SK-N-SH (cell line): ENCODE measurements at regions not wholly inside any gene's neighbourhood (a gene's known extent, or its start where the extent isn't known, plus 50 kb on each side); places are given as distances from the start of the nearest gene placed in this dataset.
A peak's percentile ranks its signal among the peaks of the same experiment; 100 is the strongest.

ENCODE experiments used
- CTCF ChIA-PET: fragments of 300-600, 350-600 bp; formaldehyde crosslinking; extraction: SDS; loops from one replicate; lab custom pipeline; 2021; lab: Yijun Ruan, JAX
- POLR2A ChIA-PET: fragments of 350-600 bp; sonication (Branson Sonifier 250); formaldehyde crosslinking; extraction: SDS; loops from one replicate; lab custom pipeline; 2020; ENCODE audit warnings: antibody characterized with exemption, inconsistent platforms; lab: Yijun Ruan, JAX
- DNase-seq: peaks from one replicate; pipeline ENCODE4 v3.0.0; 2012
- H2AFZ ChIP-seq: fragments of 200-600 bp; sonication (generic); 2 replicates; pipeline ENCODE4 v1.8.1; 2016; ENCODE audit warnings: antibody characterized with exemption, mild to moderate bottlenecking, low read depth
- H3F3A ChIP-seq: fragments of 200-600 bp; sonication (generic); replicated peaks from 2 replicates; pipeline ENCODE3; 2016; ENCODE audit warnings: antibody characterized with exemption, mild to moderate bottlenecking; ENCODE audit not compliant: insufficient read depth
- H3K27ac ChIP-seq, 2 experiments: fragments of 200-500 bp in 1 of 2; fragments of 200-600 bp in 1 of 2; sonication (Bioruptor generic) in 1 of 2; sonication (generic), shearing (Covaris generic) in 1 of 2; 2 replicates each; pipeline versions ENCODE4 v1.5.1 to v1.6.1; 2014 to 2016; ENCODE audit warnings: low read depth in 2 of 2, inconsistent platforms in 1 of 2, low read length in 1 of 2, mild to moderate bottlenecking in 1 of 2, mixed read lengths in 1 of 2
- H3K27me3 ChIP-seq: fragments of 200-600 bp; sonication (generic), shearing (Covaris generic); 2 replicates; pipeline ENCODE4 v1.6.1; 2016; ENCODE audit warnings: mixed run types; ENCODE audit not compliant: insufficient read depth
- H3K36me3 ChIP-seq, 2 experiments: fragments of 200-500 bp in 1 of 2; fragments of 200-600 bp in 1 of 2; sonication (Bioruptor generic) in 1 of 2; sonication (generic) in 1 of 2; replicated peaks in 1 of 2; 2 replicates each; pipeline versions ENCODE3 to v1.5.1; 2014 to 2016; ENCODE audit warnings: low read length in 1 of 2, mild to moderate bottlenecking in 1 of 2; ENCODE audit not compliant: insufficient read depth in 2 of 2, control insufficient read depth in 1 of 2
- H3K4me1 ChIP-seq, 2 experiments: fragments of 200-500 bp in 1 of 2; fragments of 200-600 bp in 1 of 2; sonication (Bioruptor generic) in 1 of 2; sonication (generic), shearing (Covaris generic) in 1 of 2; 2 replicates each; pipeline versions ENCODE4 v1.5.1 to v1.6.1; 2014 to 2016; ENCODE audit warnings: low read depth in 1 of 2, low read length in 1 of 2, mixed run types in 1 of 2; ENCODE audit not compliant: insufficient read depth in 2 of 2, control insufficient read depth in 1 of 2
- H3K4me2 ChIP-seq: fragments of 200-600 bp; sonication (generic), shearing (Covaris generic); 2 replicates; pipeline ENCODE4 v1.6.1; 2017; ENCODE audit warnings: mixed run types
- H3K4me3 ChIP-seq, 2 experiments: fragments of 200-500 bp in 1 of 2; fragments of 200-600 bp in 1 of 2; sonication (Bioruptor generic) in 1 of 2; sonication (generic), shearing (Covaris generic) in 1 of 2; 2 replicates each; pipeline versions ENCODE4 v1.5.1 to v1.8.1; 2014 to 2016; ENCODE audit warnings: low read depth in 2 of 2, inconsistent platforms in 1 of 2, low read length in 1 of 2, mild to moderate bottlenecking in 1 of 2, mixed read lengths in 1 of 2, moderate library complexity in 1 of 2
- H3K79me2 ChIP-seq: fragments of 200-600 bp; sonication (generic); 2 replicates; pipeline ENCODE4 v1.8.1; 2017; ENCODE audit warnings: mild to moderate bottlenecking; ENCODE audit not compliant: insufficient read depth
- H3K9ac ChIP-seq: fragments of 200-600 bp; sonication (generic); 2 replicates; pipeline ENCODE4 v1.6.1; 2017; ENCODE audit warnings: mixed run types
- H3K9me2 ChIP-seq: fragments of 200-600 bp; sonication (generic); 2 replicates; pipeline ENCODE4 v1.6.1; 2017; ENCODE audit warnings: mixed run types
- H3K9me3 ChIP-seq: fragments of 200-600 bp; sonication (generic); 2 replicates; pipeline ENCODE4 v1.6.1; 2017; ENCODE audit warnings: mixed run types, mild to moderate bottlenecking, moderate library complexity
- H4K20me1 ChIP-seq: fragments of 200-600 bp; sonication (generic); 2 replicates; pipeline ENCODE4 v1.6.1; 2017; ENCODE audit warnings: mild to moderate bottlenecking, mixed run types; ENCODE audit not compliant: insufficient read depth
- ELF1 ChIP-seq: IDR thresholded peaks from 2 replicates; pipeline ENCODE4 v1.4.0; 2012
- EP300 ChIP-seq, 2 experiments: IDR thresholded peaks; 2 replicates each; pipeline versions ENCODE4 v1.4.0 to v1.6.1; 2012; ENCODE audit warnings: borderline replicate concordance in 1 of 2, low read depth in 1 of 2, low read length in 1 of 2
- EZH2phosphoT487 ChIP-seq: fragments of 200-600 bp; sonication (generic); IDR thresholded peaks from 2 replicates; pipeline ENCODE4 v1.6.1; 2017; ENCODE audit warnings: low read depth, mixed run types, mild to moderate bottlenecking, antibody characterized with exemption, moderate library complexity, borderline replicate concordance
- FOSL2 ChIP-seq: IDR thresholded peaks from 2 replicates; pipeline ENCODE4 v1.4.0; 2012; ENCODE audit warnings: low read depth, mild to moderate bottlenecking, moderate library complexity, borderline replicate concordance
- FOXJ3 ChIP-seq: sonication (generic); formaldehyde crosslinking; IDR thresholded peaks from 2 replicates; pipeline ENCODE4 v1.5.1; 2020; ENCODE audit warnings: mild to moderate bottlenecking, missing genetic modification reagents
- FOXM1 ChIP-seq: IDR thresholded peaks from 2 replicates; pipeline ENCODE4 v1.4.0; 2012; ENCODE audit warnings: low read depth, mild to moderate bottlenecking
- GATA2 ChIP-seq: sonication (generic); formaldehyde crosslinking; IDR thresholded peaks from 2 replicates; pipeline ENCODE4 v1.5.0; 2020; ENCODE audit warnings: mild to moderate bottlenecking, missing genetic modification reagents
- IRF3 ChIP-seq: fragments of 150-350 bp; IDR thresholded peaks from 2 replicates; pipeline ENCODE4 v1.6.1; 2016; ENCODE audit warnings: mild to moderate bottlenecking, low read depth, low read length
- JUND ChIP-seq: IDR thresholded peaks from 2 replicates; pipeline ENCODE4 v1.4.0; 2012
- MEF2A ChIP-seq: IDR thresholded peaks from 2 replicates; pipeline ENCODE4 v1.4.0; 2012; ENCODE audit warnings: low read depth, borderline replicate concordance
- NFIC ChIP-seq: IDR thresholded peaks from 2 replicates; pipeline ENCODE4 v1.4.0; 2012; ENCODE audit warnings: borderline replicate concordance
- POLR2AphosphoS5 ChIP-seq: IDR thresholded peaks from 2 replicates; pipeline ENCODE4 v1.6.1; 2012; ENCODE audit warnings: low read depth, low read length
- RAD21 ChIP-seq: IDR thresholded peaks from 2 replicates; pipeline ENCODE4 v1.6.1; 2012; ENCODE audit warnings: mild to moderate bottlenecking, low read length
- RXRA ChIP-seq: IDR thresholded peaks from 2 replicates; pipeline ENCODE4 v1.4.0; 2012; ENCODE audit warnings: low read depth, mild to moderate bottlenecking, borderline replicate concordance
- SMC3 ChIP-seq: IDR thresholded peaks from 2 replicates; pipeline ENCODE4 v1.6.1; 2012; ENCODE audit warnings: low read depth, low read length, improper control_type of control experiment
- USF1 ChIP-seq: IDR thresholded peaks from 2 replicates; pipeline ENCODE4 v1.4.0; 2012; ENCODE audit warnings: low read depth, borderline replicate concordance
- WGBS: methylation state at CpG from one replicate; pipeline ENCODE4 v1.1.6; 2017; ENCODE audit warnings: low lambda C conversion rate; 5-methylcytosine and 5-hydroxymethylcytosine counted together
- TF ChIP-seq, protein P1 (sequence below): IDR thresholded peaks from 2 replicates; pipeline ENCODE4 v1.4.0; 2012; ENCODE audit warnings: low read depth, borderline replicate concordance
- TF ChIP-seq, protein P2 (sequence below): IDR thresholded peaks from 2 replicates; pipeline ENCODE4 v1.6.1; 2012; ENCODE audit warnings: mild to moderate bottlenecking, low read depth, low read length, moderate library complexity

DNA sequence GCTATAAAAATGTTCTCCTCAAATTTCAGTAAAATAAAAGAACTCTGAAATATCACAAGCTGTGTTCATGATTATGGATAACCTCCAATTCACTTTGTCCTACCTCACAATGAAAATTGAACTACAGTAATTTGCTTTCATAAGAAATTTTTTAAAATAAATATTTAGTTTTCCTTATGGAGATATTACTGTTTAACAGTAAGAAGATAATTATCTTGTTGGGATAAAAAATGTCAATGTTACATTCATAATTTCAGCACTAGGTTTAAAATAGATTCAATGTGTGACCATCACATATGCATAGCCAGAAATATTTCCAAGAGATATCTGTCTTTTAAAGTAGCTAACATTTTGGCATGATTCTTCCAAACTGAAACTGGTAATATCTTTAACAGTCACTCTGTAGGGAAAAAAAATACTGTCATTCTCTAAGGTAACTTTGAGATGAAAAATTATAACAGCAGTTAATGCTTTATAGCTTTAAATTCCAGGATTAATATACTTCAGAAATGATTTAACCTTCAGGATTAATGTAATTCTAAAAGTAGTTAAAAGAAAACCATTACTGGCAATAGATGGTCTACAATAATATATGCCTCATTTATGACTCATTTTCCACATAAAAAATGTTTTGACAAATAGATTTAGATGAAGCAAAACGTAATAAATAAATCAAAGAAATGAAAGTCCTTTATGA lies 91.3 kb downstream of the SPRY2 start:
- Histone ChIP-seq H3K79me2 (no peaks in the 10 kb centered on the region), H2AFZ (peak overlapping the region; percentile 23; the same call in 1 of the 2 replicates), H3K27ac (peak overlapping the region; percentile 69 to 83; a peak in 3 of 4 replicates), H3F3A (peaks cover 23% of the 10 kb centered on the region), H3K27me3 (no peaks in the 10 kb centered on the region), H3K36me3 (no peaks in the 10 kb centered on the region), H3K9me2 (no peaks in the 10 kb centered on the region), H3K4me3 (peak overlapping the region; percentile 32 to 36; a peak in 3 of 4 replicates), H3K9me3 (no peaks in the 10 kb centered on the region), H3K4me2 (peak overlapping the region; percentile 55), H3K9ac (peak overlapping the region; percentile 2; the same call in 1 of the 2 replicates), H3K4me1 (peaks cover 0 to 16% of the 10 kb centered on the region in 2 experiments; a peak in 2 of 4 replicates), H4K20me1 (no peaks in the 10 kb centered on the region)
- ChIA-PET POLR2A (no interaction called here), CTCF (interaction anchor here (0.6 to 1.0 kb wide), 3 partner anchors 17 to 172 kb away, joined by 3 to 4 read pairs (median 3); no protein-coding TSS in a partner anchor)
- WGBS: 10% methylated on average over 1 of the region's 1 CpG
- peak; percentile 21; the same call in 1 of the 2 replicates for TF ChIP-seq JUND
- peak; percentile 54; the same call in 1 of the 2 replicates for TF ChIP-seq FOSL2
- 0 out of 4 replicates have a peak, but pooled peaks of 1 of the 2 experiments have one; percentile 2 for TF ChIP-seq EP300 (IDR thresholded peaks at IDR 0.05; ENCODE audit: borderline replicate concordance in 1 of 2, low read depth in 1 of 2, low read length in 1 of 2)
- no peak for TF ChIP-seq MEF2A
- TF ChIP-seq FOXJ3 (CRISPR knock-in tag): no peak
- TF ChIP-seq POLR2AphosphoS5: no peak
- TF ChIP-seq GATA2 (CRISPR knock-in tag): no peak
- no peak for TF ChIP-seq RAD21
- TF ChIP-seq, protein P1, sequence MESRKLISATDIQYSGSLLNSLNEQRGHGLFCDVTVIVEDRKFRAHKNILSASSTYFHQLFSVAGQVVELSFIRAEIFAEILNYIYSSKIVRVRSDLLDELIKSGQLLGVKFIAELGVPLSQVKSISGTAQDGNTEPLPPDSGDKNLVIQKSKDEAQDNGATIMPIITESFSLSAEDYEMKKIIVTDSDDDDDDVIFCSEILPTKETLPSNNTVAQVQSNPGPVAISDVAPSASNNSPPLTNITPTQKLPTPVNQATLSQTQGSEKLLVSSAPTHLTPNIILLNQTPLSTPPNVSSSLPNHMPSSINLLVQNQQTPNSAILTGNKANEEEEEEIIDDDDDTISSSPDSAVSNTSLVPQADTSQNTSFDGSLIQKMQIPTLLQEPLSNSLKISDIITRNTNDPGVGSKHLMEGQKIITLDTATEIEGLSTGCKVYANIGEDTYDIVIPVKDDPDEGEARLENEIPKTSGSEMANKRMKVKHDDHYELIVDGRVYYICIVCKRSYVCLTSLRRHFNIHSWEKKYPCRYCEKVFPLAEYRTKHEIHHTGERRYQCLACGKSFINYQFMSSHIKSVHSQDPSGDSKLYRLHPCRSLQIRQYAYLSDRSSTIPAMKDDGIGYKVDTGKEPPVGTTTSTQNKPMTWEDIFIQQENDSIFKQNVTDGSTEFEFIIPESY: no peak
- TF ChIP-seq IRF3: no peak
- no peak for TF ChIP-seq ELF1
- no peak for TF ChIP-seq EZH2phosphoT487
- TF ChIP-seq, protein P2, sequence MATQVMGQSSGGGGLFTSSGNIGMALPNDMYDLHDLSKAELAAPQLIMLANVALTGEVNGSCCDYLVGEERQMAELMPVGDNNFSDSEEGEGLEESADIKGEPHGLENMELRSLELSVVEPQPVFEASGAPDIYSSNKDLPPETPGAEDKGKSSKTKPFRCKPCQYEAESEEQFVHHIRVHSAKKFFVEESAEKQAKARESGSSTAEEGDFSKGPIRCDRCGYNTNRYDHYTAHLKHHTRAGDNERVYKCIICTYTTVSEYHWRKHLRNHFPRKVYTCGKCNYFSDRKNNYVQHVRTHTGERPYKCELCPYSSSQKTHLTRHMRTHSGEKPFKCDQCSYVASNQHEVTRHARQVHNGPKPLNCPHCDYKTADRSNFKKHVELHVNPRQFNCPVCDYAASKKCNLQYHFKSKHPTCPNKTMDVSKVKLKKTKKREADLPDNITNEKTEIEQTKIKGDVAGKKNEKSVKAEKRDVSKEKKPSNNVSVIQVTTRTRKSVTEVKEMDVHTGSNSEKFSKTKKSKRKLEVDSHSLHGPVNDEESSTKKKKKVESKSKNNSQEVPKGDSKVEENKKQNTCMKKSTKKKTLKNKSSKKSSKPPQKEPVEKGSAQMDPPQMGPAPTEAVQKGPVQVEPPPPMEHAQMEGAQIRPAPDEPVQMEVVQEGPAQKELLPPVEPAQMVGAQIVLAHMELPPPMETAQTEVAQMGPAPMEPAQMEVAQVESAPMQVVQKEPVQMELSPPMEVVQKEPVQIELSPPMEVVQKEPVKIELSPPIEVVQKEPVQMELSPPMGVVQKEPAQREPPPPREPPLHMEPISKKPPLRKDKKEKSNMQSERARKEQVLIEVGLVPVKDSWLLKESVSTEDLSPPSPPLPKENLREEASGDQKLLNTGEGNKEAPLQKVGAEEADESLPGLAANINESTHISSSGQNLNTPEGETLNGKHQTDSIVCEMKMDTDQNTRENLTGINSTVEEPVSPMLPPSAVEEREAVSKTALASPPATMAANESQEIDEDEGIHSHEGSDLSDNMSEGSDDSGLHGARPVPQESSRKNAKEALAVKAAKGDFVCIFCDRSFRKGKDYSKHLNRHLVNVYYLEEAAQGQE: no peak
- no peak for TF ChIP-seq RXRA
- no peak for TF ChIP-seq SMC3
- TF ChIP-seq USF1: no peak
- peak; percentile 49; the same call in 1 of the 2 replicates for TF ChIP-seq NFIC
- TF ChIP-seq FOXM1: no peak
- no peak for DNase-seq
